GM12875 (cell line): ENCODE measurements at regions not wholly inside any gene's neighbourhood (a gene's known extent, or its start where the extent isn't known, plus 50 kb on each side); places are given as distances from the start of the nearest gene placed in this dataset.

Experiments used
- H3K4me3 ChIP-seq: one replicate; pipeline ENCODE4 v1.5.1; 2011; ENCODE audit warnings: low read depth, low read length, control low read depth
- CTCF ChIP-seq: IDR thresholded peaks from 2 replicates; pipeline ENCODE4 v1.5.1; 2011; ENCODE audit warnings: low read depth, mild to moderate bottlenecking, control low read depth, inconsistent platforms, low read length, moderate library complexity, borderline replicate concordance; ENCODE audit not compliant: insufficient read depth

- no peak for TF ChIP-seq CTCF
- H3K4me3 ChIP-seq: no peak overlapping the region
Observed at GRCh38 chr2:71826299-71826698, 321.4 kb downstream of the CYP26B1 start.

- no peak for TF ChIP-seq CTCF
- H3K4me3 ChIP-seq: no peak overlapping the region
Observed at GRCh38 chr2:71824436-71824835, 323.2 kb downstream of the CYP26B1 start.

GRCh38 chr2:71823526-71823925 lies 324.1 kb downstream of the CYP26B1 start:
- no peak overlapping the region for H3K4me3 ChIP-seq
- TF ChIP-seq CTCF: no peak

GRCh38 chr2:71822463-71822862 lies 325.2 kb downstream of the CYP26B1 start:
- no peak overlapping the region for H3K4me3 ChIP-seq
- no peak for TF ChIP-seq CTCF

- no peak for TF ChIP-seq CTCF
- no peak overlapping the region for H3K4me3 ChIP-seq
Observed at GRCh38 chr2:71821856-71822255, 325.8 kb downstream of the CYP26B1 start.

- H3K4me3 ChIP-seq: no peak overlapping the region
- TF ChIP-seq CTCF: no peak
Observed at GRCh38 chr2:71816815-71817214, 330.8 kb downstream of the CYP26B1 start.

GRCh38 chr2:71815701-71816474 lies 331.8 kb downstream of the CYP26B1 start:
- H3K4me3 ChIP-seq: no peak overlapping the region
- no peak for TF ChIP-seq CTCF
